C4-2B (cell line): ENCODE measurements at regions not wholly inside any gene's neighbourhood (a gene's known extent, or its start where the extent isn't known, plus 50 kb on each side); places are given as distances from the start of the nearest gene placed in this dataset.

Source experiments
- H3K27ac ChIP-seq: fragments of 450-650 bp; 2 replicates; pipeline ENCODE4 v1.5.1; 2017
- ZFX ChIP-seq: fragments of 450-650 bp; IDR thresholded peaks from 2 replicates; pipeline ENCODE4 v1.6.1; 2017
- TF ChIP-seq, protein P1 (sequence below): fragments of 450-650 bp; conservative IDR thresholded peaks from 2 replicates; pipeline ENCODE4 v1.5.1; 2017; ENCODE audit warnings: mild to moderate bottlenecking

DNA sequence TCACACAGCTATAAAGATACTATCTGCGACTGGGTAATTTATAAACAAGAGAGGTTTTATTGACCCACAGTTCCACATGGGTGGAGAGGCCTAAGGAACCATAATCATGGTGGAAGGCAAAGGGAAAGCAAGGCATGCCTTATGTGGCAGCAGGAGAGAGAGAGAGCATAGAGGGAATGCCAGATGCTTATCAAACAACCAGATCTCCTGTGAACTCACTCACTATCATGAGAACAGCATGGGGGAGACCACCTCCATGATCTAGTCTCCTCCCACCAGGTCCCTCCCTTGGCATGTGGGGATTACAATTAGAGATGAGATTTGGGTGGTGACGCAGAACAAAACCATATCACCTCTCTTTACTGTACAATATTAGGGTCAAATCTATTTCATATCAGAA, 1101.6 kb upstream of the RAG2 start:
- TF ChIP-seq ZFX, result no peak
- TF ChIP-seq, protein P1, sequence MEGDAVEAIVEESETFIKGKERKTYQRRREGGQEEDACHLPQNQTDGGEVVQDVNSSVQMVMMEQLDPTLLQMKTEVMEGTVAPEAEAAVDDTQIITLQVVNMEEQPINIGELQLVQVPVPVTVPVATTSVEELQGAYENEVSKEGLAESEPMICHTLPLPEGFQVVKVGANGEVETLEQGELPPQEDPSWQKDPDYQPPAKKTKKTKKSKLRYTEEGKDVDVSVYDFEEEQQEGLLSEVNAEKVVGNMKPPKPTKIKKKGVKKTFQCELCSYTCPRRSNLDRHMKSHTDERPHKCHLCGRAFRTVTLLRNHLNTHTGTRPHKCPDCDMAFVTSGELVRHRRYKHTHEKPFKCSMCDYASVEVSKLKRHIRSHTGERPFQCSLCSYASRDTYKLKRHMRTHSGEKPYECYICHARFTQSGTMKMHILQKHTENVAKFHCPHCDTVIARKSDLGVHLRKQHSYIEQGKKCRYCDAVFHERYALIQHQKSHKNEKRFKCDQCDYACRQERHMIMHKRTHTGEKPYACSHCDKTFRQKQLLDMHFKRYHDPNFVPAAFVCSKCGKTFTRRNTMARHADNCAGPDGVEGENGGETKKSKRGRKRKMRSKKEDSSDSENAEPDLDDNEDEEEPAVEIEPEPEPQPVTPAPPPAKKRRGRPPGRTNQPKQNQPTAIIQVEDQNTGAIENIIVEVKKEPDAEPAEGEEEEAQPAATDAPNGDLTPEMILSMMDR, result no peak
- no peak overlapping the region for H3K27ac ChIP-seq

DNA sequence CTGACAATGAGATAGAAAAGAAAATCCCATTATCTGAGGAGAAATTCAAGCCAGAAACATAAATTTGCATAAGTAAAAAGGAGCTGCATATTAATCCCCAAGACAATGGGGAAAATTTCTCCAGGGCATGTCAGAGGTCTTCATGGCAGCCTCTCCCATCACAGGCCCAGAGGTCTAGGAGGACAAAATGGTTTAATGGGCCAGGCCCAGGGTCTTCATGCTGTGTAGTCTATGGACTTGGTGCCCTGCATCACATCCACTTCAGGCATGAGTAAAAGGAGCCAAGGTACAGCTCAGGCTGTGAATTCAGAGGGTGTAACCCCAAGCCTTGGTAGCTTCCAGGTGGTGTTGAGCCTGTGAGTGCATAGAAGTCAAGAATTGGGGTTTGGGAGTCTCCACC, 1097.2 kb upstream of the RAG2 start:
- no peak for TF ChIP-seq ZFX
- TF ChIP-seq, protein P1, result no peak

DNA sequence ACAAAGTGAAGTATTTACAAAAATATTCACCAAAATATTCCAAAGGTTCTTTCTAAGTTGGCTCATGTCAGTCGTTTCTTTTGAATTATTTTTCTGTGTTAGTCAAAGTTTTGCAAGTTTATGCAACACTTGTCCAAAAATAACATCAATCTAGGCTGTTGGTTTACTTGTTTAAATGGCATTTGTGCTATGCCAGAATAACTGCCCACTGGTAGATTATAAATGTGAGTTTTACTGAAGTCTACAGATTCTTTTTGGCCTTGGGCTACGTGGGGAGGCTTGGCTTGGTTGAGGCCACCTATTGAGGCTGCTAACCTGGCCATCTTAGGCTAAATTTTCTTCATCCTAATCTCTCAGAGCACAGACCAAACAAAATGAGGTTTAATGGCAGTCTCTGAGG, 1091.9 kb upstream of the RAG2 start:
- no peak for TF ChIP-seq ZFX
- TF ChIP-seq, protein P1, result no peak

More for the DNA sequence above, 1097.2 kb upstream of the RAG2 start:
- H3K27ac ChIP-seq, result no peak overlapping the region

DNA sequence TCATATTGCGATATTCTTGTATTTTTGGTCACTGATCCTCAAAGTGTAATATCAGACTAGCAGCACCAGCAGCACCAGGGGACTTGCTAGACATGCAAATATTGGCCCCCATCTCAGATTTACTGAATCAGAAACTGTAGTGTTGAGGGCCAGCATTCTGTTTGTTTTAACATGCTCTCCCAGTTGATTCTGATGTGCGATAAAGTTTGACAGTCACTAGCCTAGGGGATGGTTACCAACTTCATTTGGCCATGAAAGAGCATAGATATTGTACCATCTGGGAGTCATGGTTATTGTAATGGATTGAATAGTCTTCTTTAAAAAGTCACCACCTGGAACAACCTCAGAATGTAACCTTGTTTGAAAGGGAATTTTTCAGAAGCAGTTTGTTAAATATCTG, 1090.4 kb upstream of the RAG2 start:
- TF ChIP-seq, protein P1, result no peak
- TF ChIP-seq ZFX, result no peak
- H3K27ac ChIP-seq, result no peak overlapping the region

More for the DNA sequence above, 1091.9 kb upstream of the RAG2 start:
- H3K27ac ChIP-seq, result no peak overlapping the region

DNA sequence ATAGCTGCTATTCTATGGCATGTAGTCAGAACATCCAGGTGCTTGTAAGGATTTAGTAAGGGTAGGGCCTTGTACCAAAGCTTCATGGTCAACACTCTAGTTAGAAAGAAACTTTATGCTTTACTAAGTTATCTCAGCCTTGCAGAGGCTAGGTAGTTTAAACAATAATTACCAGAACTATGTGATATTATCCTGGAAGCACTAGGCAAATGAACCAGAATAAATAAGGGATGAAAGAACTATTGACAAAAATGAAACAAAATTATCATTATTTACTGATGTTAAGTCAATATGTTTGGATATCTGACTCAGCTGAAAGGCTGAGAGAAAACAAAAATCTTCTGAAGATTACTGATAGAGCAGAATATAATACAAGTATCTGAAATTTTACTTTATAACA, 1089.1 kb upstream of the RAG2 start:
- no peak overlapping the region for H3K27ac ChIP-seq
- no peak for TF ChIP-seq ZFX
- TF ChIP-seq, protein P1, result no peak

DNA sequence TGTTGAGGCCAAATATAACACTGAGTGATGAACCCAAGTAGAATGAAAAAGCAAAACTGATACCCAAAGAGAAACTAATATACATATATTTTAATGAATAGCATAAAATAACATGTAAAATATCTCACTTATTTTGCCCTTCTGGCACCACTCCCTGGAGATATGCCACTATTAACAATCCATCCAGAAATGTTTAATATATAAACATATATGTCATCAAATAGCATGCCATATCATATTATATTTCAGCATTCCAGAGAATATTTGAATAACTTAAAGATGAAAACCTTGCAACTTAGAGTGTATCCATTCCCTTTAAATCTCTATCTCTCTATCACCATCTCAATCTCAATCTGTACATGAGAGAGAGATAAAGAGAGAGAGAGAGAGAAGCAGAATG, 1073.3 kb upstream of the RAG2 start:
- no peak for TF ChIP-seq ZFX
- TF ChIP-seq, protein P1, result no peak

DNA sequence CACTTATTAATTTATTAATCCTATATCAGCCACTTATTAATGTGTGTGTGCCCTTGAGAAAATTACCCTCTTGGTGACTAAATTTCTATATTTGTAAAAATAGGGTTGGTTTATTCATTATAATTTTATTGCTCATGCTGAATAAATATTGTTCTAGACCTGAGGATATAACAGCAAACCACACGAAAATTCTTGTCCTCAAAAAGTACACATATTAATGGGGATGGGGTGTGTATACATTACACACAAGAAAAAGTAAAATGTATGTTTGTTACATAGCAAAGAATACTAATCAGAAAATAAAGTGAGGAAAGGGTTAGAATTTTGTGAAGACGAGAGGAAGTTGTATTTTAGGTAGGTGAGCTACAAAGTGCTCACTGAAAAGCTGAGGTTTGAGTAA, 1068.9 kb upstream of the RAG2 start:
- TF ChIP-seq ZFX, result no peak
- TF ChIP-seq, protein P1, result no peak
- no peak overlapping the region for H3K27ac ChIP-seq

More for the DNA sequence above, 1073.3 kb upstream of the RAG2 start:
- no peak overlapping the region for H3K27ac ChIP-seq
